NCI-H1694 treated with DMSO at 0.1 percent for 48 hours (cell line): ENCODE measurements at regions not wholly inside any gene's neighbourhood (a gene's known extent, or its start where the extent isn't known, plus 50 kb on each side); places are given as distances from the start of the nearest gene placed in this dataset.
A peak's percentile ranks its signal among the peaks of the same experiment; 100 is the strongest.
"Not testable (repeated sequence)": the region's sequence is repeated elsewhere in the genome, so short reads cannot be mapped to it uniquely, and the experiment has no call there.

Source experiments
- DNase-seq: peaks from one replicate; lab custom pipeline; 2025; lab: John Stamatoyannopoulos, UW

DNA sequence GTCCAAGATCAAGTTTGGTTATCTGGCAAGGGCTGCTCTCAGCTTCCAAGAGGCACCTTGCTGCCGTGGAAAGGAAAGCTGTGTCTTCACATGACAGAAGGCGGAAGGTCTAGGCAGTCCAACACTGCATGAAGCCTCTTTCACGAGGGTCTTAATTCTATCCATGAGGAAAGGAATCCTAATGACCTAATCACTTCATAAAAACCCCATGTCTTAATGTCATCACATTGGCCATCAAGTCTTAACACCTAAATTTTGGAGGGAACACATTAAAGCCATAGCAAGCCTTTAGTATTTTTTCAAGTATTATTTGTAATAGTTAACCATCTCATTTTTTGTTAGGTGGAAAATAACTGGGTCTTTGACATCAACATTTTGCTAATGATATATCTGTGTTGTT, 858.3 kb downstream of the FLRT2 start:
- DNase-seq = no peak

DNA sequence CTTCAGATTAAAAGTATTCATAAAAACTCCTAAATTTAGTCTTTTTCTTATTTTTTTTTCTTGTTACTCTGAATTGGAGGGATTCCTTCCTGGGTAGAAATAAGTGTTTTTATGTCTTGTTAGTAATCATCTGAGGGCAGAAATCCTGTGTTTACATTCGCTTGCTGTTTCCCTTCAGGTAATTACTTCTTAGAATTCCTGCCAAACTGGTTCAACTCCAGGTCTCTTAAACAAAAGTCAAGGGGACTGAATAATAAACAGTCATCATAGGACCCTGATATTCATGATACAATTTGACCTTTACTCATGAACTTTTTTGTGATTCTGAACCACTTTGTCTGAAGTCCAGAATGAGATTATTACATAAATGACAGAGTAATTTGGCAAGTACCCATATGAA, 843.9 kb downstream of the FLRT2 start:
- DNase-seq = no peak

GRCh38 chr14:86372402-86372801, 842.5 kb downstream of the FLRT2 start:
- DNase-seq = no peak

- DNase-seq = no peak
Measured at GRCh38 chr14:86364634-86365033, 834.7 kb downstream of the FLRT2 start.

- no peak for DNase-seq
Measured at GRCh38 chr14:86363576-86363975, 833.6 kb downstream of the FLRT2 start.

DNA sequence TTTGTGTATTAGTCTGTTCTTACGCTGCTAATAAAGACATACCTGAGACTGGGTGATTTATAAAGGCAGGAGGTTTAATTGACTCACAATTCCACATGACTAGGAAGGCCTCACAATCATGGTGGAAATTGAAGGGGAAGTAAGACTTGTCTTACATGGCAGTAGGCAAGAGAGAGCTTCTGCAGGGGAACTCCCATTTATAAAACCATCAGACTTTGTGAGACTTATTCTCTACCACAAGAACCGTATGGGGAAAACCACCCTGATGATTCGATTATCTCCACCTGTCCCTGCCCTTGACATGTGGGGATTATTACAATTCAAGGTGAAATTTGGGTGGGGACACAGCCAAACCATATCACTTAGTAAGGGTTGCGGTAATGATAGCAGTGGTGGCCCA, 833.1 kb downstream of the FLRT2 start:
- no peak for DNase-seq

- peak; percentile 71 for DNase-seq
Measured at GRCh38 chr14:86357876-86358275, 827.9 kb downstream of the FLRT2 start.

DNA sequence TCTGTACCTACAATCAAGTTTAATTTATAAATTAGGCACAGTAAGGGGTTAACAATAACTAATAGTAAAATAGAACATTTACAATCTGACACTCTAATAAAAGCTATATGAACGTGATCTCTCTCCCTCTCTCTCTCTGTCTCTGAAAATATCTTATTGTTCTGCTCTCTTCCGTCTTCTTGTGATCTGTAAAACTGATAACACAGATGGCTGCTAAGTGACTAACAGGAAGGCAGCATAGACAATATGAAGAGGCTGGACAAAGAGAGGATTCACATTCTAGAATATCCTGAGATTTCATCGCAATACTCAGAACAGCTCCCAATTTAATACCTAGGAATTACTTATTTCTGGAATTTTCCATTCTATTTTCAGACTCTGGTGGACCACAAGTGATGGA, 827.2 kb downstream of the FLRT2 start:
- DNase-seq = no peak

GRCh38 chr14:86346818-86347384, 817.0 kb downstream of the FLRT2 start:
- no peak for DNase-seq

- DNase-seq = no peak
Measured at GRCh38 chr14:86334355-86334754, 804.4 kb downstream of the FLRT2 start.

DNA sequence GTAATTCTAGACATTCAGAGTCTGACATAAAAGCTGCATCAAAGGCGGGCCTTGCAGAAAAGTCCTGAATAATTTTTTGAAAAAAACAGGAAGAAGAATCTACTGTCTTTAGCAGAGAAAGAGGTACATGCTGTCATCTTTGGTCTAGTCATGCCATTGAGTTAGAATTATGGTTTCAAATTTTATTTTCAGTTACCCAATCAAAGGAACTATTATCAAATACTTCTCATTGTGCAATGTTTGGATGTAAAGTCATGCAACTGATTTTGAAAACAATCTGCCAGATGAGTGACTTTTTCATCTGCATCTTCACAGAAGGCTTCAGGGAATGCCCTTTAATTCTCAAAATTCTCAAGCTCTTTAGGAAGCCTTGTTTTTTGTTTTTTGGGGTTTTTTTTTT, 803.5 kb downstream of the FLRT2 start:
- DNase-seq = no peak

DNA sequence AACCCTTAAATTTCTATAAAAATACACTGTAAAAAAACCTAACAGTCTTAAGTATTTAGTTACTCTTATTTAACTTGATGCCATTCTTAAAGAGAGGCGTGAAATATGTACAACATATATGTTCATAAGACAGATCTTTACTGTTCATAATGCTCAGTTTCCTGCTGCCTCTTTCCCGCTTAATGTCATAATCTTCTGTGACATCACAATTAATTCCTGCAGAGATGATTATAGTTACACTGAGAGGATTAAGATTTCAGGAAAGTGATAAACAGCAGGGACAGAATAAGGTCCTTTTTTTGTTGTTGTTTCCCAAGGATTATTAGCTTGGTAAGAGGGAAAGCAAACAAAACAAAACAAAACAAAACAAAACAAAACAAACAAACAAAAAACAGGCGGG, 801.4 kb downstream of the FLRT2 start:
- no peak for DNase-seq

- no peak for DNase-seq
Measured at GRCh38 chr14:86321151-86321550, 791.2 kb downstream of the FLRT2 start.

DNA sequence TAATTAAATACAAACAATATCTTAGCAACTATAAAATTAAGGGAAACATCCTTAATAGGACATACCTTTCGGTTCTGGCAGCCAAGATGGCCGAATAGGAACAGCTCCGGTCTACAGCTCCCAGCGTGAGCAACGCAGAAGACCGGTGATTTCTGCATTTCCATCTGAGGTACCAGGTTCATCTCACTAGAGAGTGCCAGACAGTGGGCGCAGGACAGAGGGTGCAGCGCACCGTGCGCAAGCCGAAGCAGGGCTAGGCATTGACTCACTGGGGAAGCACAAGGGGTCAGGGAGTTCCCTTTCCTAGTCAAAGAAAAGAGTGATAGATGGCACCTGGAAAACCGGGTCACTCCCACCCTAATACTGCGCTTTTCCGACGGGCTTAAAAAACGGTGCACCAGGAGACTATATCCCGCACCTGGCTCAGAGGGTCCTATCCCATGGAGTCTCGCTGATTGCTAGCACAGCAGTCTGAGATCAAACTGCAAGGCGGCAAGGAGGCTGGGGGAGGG, 782.3 kb downstream of the FLRT2 start:
- DNase-seq = not testable (repeated sequence)

GRCh38 chr14:86311151-86311550, 781.2 kb downstream of the FLRT2 start:
- DNase-seq = no peak

- no peak for DNase-seq
Measured at GRCh38 chr14:86310611-86311010, 780.7 kb downstream of the FLRT2 start.

GRCh38 chr14:86310148-86310547, 780.2 kb downstream of the FLRT2 start:
- DNase-seq = no peak

DNA sequence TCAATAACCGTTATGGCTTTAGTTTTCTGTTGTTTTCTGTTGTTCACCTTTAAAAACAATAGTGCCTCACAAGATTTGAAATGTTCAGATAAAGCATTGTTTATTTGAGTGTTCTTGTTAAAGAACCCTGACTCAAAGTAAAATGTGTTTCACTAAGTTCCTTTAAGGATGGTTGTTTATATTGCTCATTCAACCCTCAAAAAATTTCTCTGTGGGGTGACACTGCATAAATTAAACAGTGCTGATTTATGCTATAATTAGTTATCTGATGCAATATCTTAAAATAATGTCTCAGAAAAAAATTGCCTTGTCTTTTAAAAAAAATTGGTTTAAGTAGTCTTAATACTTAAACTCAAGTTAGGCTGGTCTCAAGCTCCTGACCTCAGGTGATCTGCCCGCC, 775.1 kb downstream of the FLRT2 start:
- DNase-seq = no peak

DNA sequence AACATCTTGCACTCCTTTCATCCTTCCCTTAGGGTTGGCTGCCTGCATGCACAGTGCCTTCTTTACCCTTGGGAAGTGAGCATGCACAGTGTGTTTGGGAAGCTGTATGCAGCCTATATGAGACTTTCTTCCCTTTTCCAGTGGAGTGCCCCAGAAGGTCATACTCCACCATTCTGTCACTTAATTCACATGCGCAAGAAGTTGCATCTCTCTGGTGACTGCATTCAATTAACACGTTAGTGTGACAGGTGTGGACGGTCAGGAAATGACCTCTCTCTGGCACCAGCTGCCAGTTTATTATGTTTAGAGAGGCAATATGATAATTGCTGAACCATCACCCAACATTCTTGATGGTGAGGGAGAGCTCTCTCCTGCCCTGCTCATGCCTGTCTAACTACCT, 770.0 kb downstream of the FLRT2 start:
- DNase-seq = no peak

- peak; percentile 100 for DNase-seq
Measured at GRCh38 chr14:86296173-86296572, 766.2 kb downstream of the FLRT2 start.

- no peak for DNase-seq
Measured at GRCh38 chr14:86288336-86288735, 758.4 kb downstream of the FLRT2 start.

- DNase-seq = no peak
Measured at GRCh38 chr14:86279405-86279804, 749.5 kb downstream of the FLRT2 start.

GRCh38 chr14:86257973-86258372, 728.0 kb downstream of the FLRT2 start:
- no peak for DNase-seq

DNA sequence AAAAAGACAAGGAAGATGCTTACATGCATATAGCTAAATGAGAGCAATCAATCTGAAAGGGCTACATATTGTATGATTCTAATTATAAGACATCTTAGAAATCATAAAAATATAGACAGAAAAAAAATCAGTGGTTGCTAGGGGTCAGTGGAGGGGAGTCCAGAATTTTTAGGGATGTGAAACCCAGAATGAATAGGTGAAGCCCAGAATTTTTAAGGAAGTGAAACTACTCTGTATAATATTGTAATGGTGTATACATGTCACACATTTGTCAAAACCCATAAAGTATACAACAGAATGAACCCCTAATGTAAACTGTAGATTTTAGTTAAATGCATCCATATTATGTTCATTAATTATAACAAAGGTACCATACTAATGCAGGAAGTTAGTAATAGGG, 713.2 kb downstream of the FLRT2 start:
- DNase-seq = no peak

DNA sequence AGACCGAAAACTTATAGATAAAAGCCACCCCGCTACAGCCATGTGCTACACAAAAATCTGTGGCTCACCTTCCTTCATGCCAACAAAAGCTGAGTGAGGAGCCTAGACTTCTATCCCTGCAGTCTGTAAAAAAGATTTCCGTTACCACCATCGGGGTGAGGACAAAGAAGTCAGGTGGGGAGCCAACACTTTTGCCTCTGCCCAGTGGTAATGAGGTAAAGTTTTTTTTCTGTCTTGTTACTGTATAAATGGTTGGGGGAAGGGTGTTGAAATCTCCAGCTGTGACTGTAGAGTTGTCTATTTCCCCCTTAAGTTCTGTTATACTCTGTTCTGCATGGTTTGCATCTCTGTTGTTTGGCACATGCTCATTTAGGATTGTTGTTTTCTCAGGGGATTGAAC, 707.8 kb downstream of the FLRT2 start:
- no peak for DNase-seq
